KBM-7 (cell line): ENCODE measurements at regions not wholly inside any gene's neighbourhood (a gene's known extent, or its start where the extent isn't known, plus 50 kb on each side); places are given as distances from the start of the nearest gene placed in this dataset.

Experiments used
- DNase-seq: peaks from one replicate; pipeline ENCODE4 v3.0.0-alpha.2; 2015
- in situ Hi-C: fragments of 300-500 bp; cut with MboI; formaldehyde crosslinking; loops from 2 replicates; pipeline ENCODE4 v1.14.3; 2020; ENCODE audit warnings: low sequenced_read_pairs, low pct_unique_long_range_greater_than_20kb, mixed read lengths

DNA sequence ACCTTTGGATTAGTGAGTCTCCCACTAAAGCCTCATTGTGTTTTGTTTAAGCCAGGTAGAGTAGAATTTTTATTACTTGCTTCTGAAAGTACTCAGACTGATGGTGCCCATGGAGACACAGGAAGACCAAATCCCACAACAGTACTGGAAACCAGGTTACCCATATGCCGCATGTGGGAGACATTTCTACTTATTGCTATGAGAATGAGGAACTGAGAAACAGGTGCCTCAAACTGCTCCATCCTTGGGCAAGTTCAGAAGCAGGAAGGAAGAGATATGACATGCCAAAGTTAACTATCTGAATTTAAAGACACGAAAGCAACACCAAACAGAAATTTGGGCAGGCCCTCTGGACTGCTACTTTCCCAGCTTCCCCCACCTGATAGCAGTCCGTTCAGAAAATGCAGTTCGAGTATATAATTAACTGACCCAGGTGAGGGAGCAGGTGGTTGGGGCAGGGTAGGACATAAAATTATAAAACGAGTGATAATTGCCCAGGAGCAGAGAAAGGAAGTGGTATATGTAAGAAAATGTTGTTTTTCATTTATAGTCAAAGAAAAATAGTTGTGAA lies 382.3 kb upstream of the MTPN start:
- in situ Hi-C loops: no loop called here
- DNase-seq: no peak

- no peak for DNase-seq
- in situ Hi-C loops: no loop called here
Measured at GRCh38 chr7:136353287-136353686, 376.1 kb upstream of the MTPN start.

DNA sequence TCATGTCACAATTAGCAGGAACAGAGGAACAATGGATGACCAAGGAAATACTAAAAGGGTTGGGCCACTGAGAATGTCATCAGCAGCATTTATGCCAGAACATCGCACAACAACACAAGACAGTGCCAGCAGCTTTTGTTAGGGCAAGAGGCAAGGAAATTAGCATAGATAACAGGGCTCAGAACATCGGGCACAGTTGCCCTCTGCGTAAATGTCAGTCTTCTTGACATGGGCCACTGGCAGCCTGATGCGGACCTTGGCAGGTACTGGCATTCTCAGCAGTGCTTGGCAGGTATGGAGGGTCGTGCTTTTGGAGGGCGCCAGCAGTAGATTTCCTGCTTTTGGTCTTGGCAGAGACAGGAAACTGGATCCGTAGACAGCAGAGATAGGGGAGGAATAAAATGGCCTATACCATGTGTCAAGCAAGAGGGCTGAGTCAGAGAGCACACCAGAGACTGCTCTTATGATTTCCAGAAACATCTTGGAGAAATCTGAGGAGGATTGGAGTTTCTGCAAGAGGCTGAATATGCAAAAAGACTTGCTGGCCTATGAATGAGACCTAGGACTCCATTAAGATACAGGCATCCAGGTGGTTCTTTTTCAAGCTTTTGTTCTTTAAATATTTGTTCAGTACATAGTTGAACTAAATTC lies 371.5 kb upstream of the MTPN start:
- in situ Hi-C loops: no loop called here
- DNase-seq: no peak

DNA sequence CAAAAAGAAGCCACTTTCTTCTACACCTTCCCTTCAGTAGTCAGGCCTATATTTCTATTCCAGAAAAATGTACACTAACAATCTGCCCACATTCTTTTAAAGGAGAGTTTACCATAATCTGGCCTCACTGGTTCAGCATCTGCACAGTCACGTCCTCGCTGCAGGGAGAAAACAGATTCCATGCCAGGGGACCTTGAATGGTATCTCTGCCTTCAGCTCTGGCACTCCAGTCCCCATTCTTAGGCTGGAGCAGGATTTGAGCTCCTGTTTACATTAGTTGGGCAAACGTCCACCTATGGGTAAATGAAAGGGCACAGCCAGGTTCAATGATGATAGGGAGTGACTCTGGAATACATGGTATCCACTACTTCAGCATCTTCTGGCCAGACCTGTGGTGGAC lies 371.0 kb upstream of the MTPN start:
- DNase-seq: no peak
- in situ Hi-C loops: no loop called here

GRCh38 chr7:136347488-136347887 lies 370.3 kb upstream of the MTPN start:
- in situ Hi-C loops: no loop called here
- DNase-seq: no peak

GRCh38 chr7:136342251-136342650 lies 365.1 kb upstream of the MTPN start:
- no peak for DNase-seq
- in situ Hi-C loops: no loop called here

- in situ Hi-C loops: no loop called here
- no peak for DNase-seq
Measured at GRCh38 chr7:136339464-136339863, 362.3 kb upstream of the MTPN start.

GRCh38 chr7:136336932-136337331 lies 359.8 kb upstream of the MTPN start:
- no peak for DNase-seq
- in situ Hi-C loops: no loop called here

DNA sequence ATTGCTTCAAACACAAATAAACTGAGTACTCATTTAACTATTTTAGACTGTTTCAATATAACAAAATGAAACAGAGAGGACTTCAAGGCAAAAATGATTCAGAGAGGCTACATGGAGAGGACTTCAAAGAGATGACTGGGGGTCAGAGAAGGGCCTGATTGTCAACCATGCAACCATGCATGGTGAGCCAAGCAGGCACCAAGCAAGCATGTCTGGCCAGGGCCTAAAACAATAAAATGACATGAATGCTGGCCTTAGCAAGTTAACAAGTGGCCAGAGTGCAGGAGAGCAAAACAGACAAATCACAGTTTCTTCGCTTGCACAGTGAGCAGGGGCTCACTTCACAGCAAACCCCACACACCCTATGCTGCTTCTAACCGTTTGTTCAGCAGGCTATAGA lies 356.5 kb upstream of the MTPN start:
- in situ Hi-C loops: no loop called here
- no peak for DNase-seq

DNA sequence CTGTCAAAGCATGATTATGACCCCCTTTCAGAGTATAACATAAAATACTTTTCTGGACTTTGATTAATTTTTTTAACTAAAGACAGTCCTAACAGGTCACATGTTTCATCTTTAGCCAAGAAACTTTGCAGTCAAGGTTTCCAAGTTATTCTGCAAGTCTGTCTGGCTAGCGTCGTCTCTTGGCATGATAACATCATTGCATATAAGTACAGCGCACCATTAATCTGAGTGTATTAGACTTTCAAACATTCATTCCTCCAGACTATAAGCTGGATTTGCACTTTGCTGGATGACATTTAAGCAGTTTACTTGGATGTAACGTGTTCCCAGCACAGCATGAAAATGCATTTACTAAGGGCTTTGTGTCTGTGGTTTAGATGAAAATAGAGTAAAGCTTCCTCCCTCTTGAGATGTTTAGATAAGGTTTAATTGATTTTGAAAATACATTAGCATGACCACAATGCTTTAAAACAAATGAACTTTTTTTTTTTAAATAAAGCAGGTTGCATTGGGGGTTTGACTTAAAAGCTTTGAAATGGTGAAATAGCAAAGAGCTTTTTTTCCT lies 349.0 kb upstream of the MTPN start:
- no peak for DNase-seq
- in situ Hi-C loops: no loop called here

- in situ Hi-C loops: no loop called here
Measured at GRCh38 chr7:136325578-136325977, 348.4 kb upstream of the MTPN start.

GRCh38 chr7:136325027-136325426 lies 347.9 kb upstream of the MTPN start:
- in situ Hi-C loops: no loop called here
- DNase-seq: no peak

More at GRCh38 chr7:136325578-136325977, 348.4 kb upstream of the MTPN start:
- DNase-seq: no peak

DNA sequence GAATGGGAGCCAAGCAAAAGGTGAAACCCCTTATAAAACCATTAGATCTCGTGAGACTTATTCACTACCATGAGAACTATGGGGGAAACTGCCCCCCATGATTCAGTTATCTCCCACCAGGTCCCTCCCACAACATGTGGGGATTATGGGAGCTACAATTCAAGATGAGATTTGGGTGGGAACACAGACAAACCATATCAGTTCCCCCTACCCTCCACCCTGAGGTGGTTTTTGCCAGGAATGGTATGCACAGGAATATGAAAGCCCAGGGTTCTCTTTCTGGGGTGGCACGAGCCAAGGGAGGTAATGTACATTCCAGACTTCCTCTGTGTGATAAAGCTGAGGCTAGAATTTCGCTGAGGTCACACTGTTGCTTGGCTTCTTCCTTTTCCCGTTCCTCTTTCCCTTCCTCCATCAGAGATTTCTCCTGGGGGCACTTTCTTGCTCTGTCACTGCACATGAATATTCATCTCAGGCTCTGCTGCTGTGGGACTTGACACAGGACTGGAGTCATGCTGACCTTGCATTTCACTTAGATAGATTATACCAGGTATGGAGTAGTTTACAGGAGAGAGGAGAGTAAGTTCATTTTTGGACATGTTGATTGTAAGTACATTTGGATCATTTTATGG lies 347.0 kb upstream of the MTPN start:
- no peak for DNase-seq
- in situ Hi-C loops: no loop called here

DNA sequence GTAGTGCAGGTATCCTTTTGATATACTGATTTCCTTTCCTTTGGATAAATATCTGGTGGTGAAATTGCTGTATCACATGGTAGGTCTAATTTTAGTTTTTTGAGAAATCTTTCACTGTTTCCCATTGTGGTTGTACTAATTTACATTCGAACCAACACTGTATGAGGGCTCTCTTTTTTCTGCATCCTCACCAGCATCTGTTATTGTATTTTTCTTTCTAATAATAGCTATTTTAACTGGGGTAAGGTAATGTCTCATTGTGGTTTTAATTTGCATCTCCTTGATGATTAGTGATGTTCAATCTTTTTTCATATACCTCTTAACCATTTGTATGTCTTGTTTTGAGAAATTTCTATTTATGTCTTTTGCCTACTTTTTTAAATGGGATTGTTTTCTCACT lies 335.4 kb upstream of the MTPN start:
- no peak for DNase-seq
- in situ Hi-C loops: no loop called here

DNA sequence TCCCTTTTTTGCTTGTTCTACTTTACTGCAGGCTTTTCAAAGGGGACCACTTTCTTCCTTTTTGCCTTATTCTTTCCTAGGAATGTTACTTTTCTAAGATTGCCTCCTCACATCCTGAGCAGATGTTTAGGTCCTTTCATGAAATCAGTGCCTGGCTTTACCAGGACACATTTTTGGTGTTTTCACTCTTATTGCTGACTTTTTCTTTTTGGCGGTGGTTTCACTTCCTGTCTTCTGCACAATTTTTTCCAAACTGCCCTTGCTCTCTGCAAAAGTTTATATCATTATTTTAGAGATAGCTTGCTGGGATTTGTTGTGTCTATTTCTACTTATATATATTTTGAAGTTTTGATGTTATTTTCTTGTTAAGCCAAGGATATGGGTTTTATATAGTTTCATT lies 332.2 kb upstream of the MTPN start:
- DNase-seq: no peak
- in situ Hi-C loops: no loop called here

DNA sequence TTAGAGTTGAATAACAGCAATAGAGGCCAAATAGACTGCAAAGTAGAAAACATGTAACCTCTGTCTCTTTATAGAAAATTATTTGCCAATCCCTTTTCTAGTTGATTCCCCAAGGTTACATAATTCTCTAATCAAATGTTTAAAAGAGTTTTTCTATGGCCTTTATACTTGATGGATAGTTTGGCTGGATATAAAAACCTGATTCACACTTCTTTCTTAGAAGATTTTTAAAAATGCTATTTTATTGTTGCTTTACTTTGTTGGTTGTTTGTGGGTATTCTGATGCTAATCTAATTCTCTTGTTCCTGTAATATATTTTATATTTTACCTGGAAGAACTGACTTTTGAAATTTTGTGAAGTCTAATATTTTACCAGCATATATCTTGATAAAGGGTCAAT lies 331.1 kb upstream of the MTPN start:
- in situ Hi-C loops: no loop called here
- DNase-seq: no peak

- no peak for DNase-seq
- in situ Hi-C loops: no loop called here
Measured at GRCh38 chr7:136303162-136303561, 326.0 kb upstream of the MTPN start.

DNA sequence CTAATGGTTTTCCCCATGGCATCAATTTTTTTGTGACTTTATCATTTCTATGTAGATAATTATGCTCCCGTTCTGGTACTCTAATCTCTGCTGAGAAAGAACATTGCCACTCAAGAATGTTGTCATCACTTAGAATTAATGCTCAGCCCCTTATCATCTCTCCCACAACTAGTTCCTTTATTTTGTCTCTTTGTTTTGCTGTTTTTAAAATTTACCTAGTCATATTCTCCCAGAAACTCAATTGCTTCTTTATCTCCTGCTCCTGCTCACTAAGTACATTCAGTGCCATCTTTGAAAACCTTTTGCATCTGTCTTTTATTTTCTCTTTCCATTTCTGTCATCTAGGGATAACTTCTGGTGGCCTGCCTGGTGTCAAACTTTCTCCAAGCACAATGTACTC lies 324.9 kb upstream of the MTPN start:
- DNase-seq: no peak
- in situ Hi-C loops: no loop called here

- no peak for DNase-seq
- in situ Hi-C loops: no loop called here
Measured at GRCh38 chr7:136294977-136295376, 317.8 kb upstream of the MTPN start.

GRCh38 chr7:136293841-136294391 lies 316.8 kb upstream of the MTPN start:
- in situ Hi-C loops: no loop called here
- DNase-seq: no peak
